Naive thymus-derived CD4-positive, alpha-beta T cell (primary cell): ENCODE measurements at regions not wholly inside any gene's neighbourhood (a gene's known extent, or its start where the extent isn't known, plus 50 kb on each side); places are given as distances from the start of the nearest gene placed in this dataset.

Source experiments
- ATAC-seq: fragments of 150-1000 bp; cut with Tn5 transposase; 2 replicates; pipeline ENCODE4 v1.10.0; 2021; ENCODE audit warnings: mild to moderate bottlenecking, moderate library complexity
- CTCF ChIA-PET: fragments of 350-600 bp; sonication (Branson Sonifier 250); formaldehyde crosslinking; loops from one replicate; lab custom pipeline; 2021; ENCODE audit warnings: antibody characterized with exemption; lab: Charles Lee
- POLR2A ChIA-PET: fragments of 350-600 bp; sonication (Branson Sonifier 250); formaldehyde crosslinking; loops from one replicate; lab custom pipeline; 2021; ENCODE audit warnings: antibody characterized with exemption, inconsistent platforms; lab: Charles Lee
- DNase-seq, 9 donors: peaks; one replicate each; pipeline versions ENCODE4 v3.0.0 to v3.0.0-alpha.2; 2020 to 2022; ENCODE audit warnings: mixed read lengths in 1 of 9
- H3K27ac ChIP-seq: one replicate; pipeline ENCODE4 v1.7.0; 2013; ENCODE audit warnings: mild to moderate bottlenecking, low read depth, low read length, moderate library complexity
- H3K27me3 ChIP-seq, 2 donors: one replicate each; pipeline ENCODE4 v1.7.0; 2013; ENCODE audit warnings: low read length in 2 of 2, mild to moderate bottlenecking in 2 of 2, moderate library complexity in 2 of 2; ENCODE audit not compliant: control insufficient read depth in 2 of 2, insufficient read depth in 2 of 2
- H3K36me3 ChIP-seq, 3 experiments: 1 replicate in 2 of 3; 2 replicates in 1 of 3; pipeline ENCODE4 v1.7.0; 2013; ENCODE audit warnings: low read length in 3 of 3, mild to moderate bottlenecking in 3 of 3, moderate library complexity in 1 of 3; ENCODE audit not compliant: insufficient read depth in 3 of 3, control insufficient read depth in 2 of 3
- H3K4me1 ChIP-seq, 2 donors: one replicate each; pipeline ENCODE4 v1.7.0; 2013; ENCODE audit warnings: low read length in 2 of 2, mild to moderate bottlenecking in 2 of 2, moderate library complexity in 1 of 2; ENCODE audit not compliant: control insufficient read depth in 2 of 2, insufficient read depth in 2 of 2
- H3K4me3 ChIP-seq: 2 replicates; pipeline ENCODE4 v1.7.0; 2013; ENCODE audit warnings: mild to moderate bottlenecking, low read length
- H3K9me3 ChIP-seq, 3 experiments: 1 replicate in 2 of 3; 2 replicates in 1 of 3; pipeline ENCODE4 v1.7.0; 2013; ENCODE audit warnings: low read length in 3 of 3; ENCODE audit not compliant: control insufficient read depth in 2 of 3
- H3K27ac Mint-ChIP-seq, 9 donors: one replicate each; pipeline ENCODE4 v1.8.0; 2020 to 2022; ENCODE audit warnings: mixed read lengths in 9 of 9, mild to moderate bottlenecking in 8 of 9, moderate library complexity in 5 of 9, inconsistent platforms in 2 of 9
- H3K27me3 Mint-ChIP-seq, 5 donors: one replicate each; pipeline ENCODE4 v1.8.0; 2021 to 2022; ENCODE audit warnings: mixed read lengths in 5 of 5, mild to moderate bottlenecking in 1 of 5
- H3K36me3 Mint-ChIP-seq, 5 donors: one replicate each; pipeline ENCODE4 v1.8.0; 2020 to 2022; ENCODE audit warnings: mixed read lengths in 5 of 5, mild to moderate bottlenecking in 3 of 5, inconsistent platforms in 1 of 5
- H3K4me1 Mint-ChIP-seq, 7 donors: one replicate each; pipeline ENCODE4 v1.8.0; 2020 to 2022; ENCODE audit warnings: mixed read lengths in 7 of 7, mild to moderate bottlenecking in 3 of 7, inconsistent platforms in 1 of 7
- H3K4me3 Mint-ChIP-seq, 10 donors: one replicate each; pipeline ENCODE4 v1.8.0; 2020 to 2022; ENCODE audit warnings: mild to moderate bottlenecking in 10 of 10, mixed read lengths in 10 of 10, moderate library complexity in 6 of 10, inconsistent platforms in 2 of 10
- H3K9me3 Mint-ChIP-seq, 11 donors: one replicate each; pipeline ENCODE4 v1.8.0; 2020 to 2022; ENCODE audit warnings: mixed read lengths in 11 of 11, mild to moderate bottlenecking in 4 of 11, inconsistent platforms in 1 of 11, moderate library complexity in 1 of 11
- intact Hi-C, 2 donors: fragments of 100-400 bp; cut with micrococcal nuclease; formaldehyde crosslinking; loops; one replicate each; pipeline ENCODE4 v1.15.1; 2023

DNA sequence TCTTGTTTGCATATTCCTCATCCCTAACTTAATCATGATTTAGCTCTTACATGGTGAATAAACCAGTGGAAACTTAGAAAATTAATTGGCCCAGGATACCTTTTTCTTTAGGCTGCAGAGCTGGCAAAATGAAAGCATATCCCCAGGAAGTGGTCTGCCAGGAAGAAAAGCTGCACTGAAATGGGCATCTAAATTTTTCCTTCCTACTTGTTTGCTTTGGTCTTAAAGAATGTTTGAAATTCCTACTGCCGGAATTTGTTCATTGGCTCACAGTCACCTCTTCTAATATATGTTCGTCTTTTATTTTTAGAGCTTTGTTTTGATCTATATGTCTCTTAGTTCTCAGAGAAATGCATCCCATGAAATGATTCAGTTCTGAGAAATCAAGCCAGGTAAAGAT lies 113.2 kb upstream of the ELL2 start:
- peaks cover 0 to 2% (median 0%) of the 10 kb centered on the region in 5 donors for H3K36me3 Mint-ChIP-seq
- Histone ChIP-seq H3K27me3 (no peaks in the 10 kb centered on the region), H3K36me3 (no peaks in the 10 kb centered on the region), H3K4me3 (no peak overlapping the region), H3K27ac (no peak overlapping the region), H3K4me1 (no peaks in the 10 kb centered on the region), H3K9me3 (no peaks in the 10 kb centered on the region)
- H3K27me3 Mint-ChIP-seq, result peaks cover 0 to 6% (median 4%) of the 10 kb centered on the region in 5 donors
- CTCF ChIA-PET, result no interaction called here
- H3K9me3 Mint-ChIP-seq, result no peaks in the 10 kb centered on the region
- peaks cover 0 to 18% (median 0%) of the 10 kb centered on the region in 7 donors for H3K4me1 Mint-ChIP-seq
- ATAC-seq (no peak), DNase-seq (no peak)
- intact Hi-C loops, result no loop called here
- POLR2A ChIA-PET, result interaction anchor here (0.6 kb wide), 1 partner anchor 24 kb away, joined by 4 read pairs; no protein-coding TSS in a partner anchor
- H3K4me3 Mint-ChIP-seq, result no peak overlapping the region
- no peak overlapping the region for H3K27ac Mint-ChIP-seq

- DNase-seq (no peak), ATAC-seq (no peak)
- peaks cover 0 to 18% (median 0%) of the 10 kb centered on the region in 7 donors for H3K4me1 Mint-ChIP-seq
- H3K36me3 Mint-ChIP-seq, result peaks cover 0 to 2% (median 0%) of the 10 kb centered on the region in 5 donors
- no peaks in the 10 kb centered on the region for H3K27me3 ChIP-seq
- CTCF ChIA-PET, result no interaction called here
- peaks cover 0 to 6% (median 4%) of the 10 kb centered on the region in 5 donors for H3K27me3 Mint-ChIP-seq
- H3K4me1 ChIP-seq, result no peaks in the 10 kb centered on the region
- no peak overlapping the region for H3K4me3 ChIP-seq
- no peaks in the 10 kb centered on the region for H3K36me3 ChIP-seq
- no peaks in the 10 kb centered on the region for H3K9me3 ChIP-seq
- intact Hi-C loops, result no loop called here
- no peak overlapping the region for H3K4me3 Mint-ChIP-seq
- POLR2A ChIA-PET, result no interaction called here
- no peak overlapping the region for H3K27ac ChIP-seq
- H3K9me3 Mint-ChIP-seq, result no peaks in the 10 kb centered on the region
- H3K27ac Mint-ChIP-seq, result no peak overlapping the region
Observed at GRCh38 chr5:96074460-96074859, 112.8 kb upstream of the ELL2 start.

DNA sequence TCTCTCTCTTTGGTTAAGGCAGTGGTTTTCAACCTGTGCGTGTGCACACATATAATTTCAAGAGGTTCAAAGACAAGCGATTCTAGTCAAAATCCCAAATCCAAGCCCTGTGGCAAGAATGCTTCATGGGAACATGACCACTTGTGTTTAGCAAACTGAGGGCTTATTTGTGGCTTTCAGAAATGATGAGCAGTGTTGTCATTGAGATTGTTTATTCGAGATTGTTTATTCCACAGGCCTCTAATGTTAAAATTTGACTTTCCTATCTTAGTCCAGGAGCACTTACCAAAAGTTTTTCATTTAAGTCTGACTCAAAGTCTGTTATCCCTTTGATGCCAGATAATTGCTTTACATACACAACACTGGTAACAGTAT lies 111.1 kb upstream of the ELL2 start:
- Histone ChIP-seq H3K4me3 (no peak overlapping the region), H3K36me3 (no peaks in the 10 kb centered on the region), H3K9me3 (no peaks in the 10 kb centered on the region), H3K27me3 (no peaks in the 10 kb centered on the region), H3K4me1 (no peaks in the 10 kb centered on the region), H3K27ac (no peak overlapping the region)
- ATAC-seq, result no peak
- H3K36me3 Mint-ChIP-seq, result no peaks in the 10 kb centered on the region
- H3K27ac Mint-ChIP-seq, result no peak overlapping the region
- H3K4me3 Mint-ChIP-seq, result no peak overlapping the region
- intact Hi-C loops, result no loop called here
- POLR2A ChIA-PET, result no interaction called here
- CTCF ChIA-PET, result no interaction called here
- no peaks in the 10 kb centered on the region for H3K9me3 Mint-ChIP-seq
- H3K27me3 Mint-ChIP-seq, result peaks cover 0 to 6% (median 4%) of the 10 kb centered on the region in 5 donors
- H3K4me1 Mint-ChIP-seq, result peaks cover 0 to 18% (median 0%) of the 10 kb centered on the region in 7 donors
- no peak for DNase-seq

DNA sequence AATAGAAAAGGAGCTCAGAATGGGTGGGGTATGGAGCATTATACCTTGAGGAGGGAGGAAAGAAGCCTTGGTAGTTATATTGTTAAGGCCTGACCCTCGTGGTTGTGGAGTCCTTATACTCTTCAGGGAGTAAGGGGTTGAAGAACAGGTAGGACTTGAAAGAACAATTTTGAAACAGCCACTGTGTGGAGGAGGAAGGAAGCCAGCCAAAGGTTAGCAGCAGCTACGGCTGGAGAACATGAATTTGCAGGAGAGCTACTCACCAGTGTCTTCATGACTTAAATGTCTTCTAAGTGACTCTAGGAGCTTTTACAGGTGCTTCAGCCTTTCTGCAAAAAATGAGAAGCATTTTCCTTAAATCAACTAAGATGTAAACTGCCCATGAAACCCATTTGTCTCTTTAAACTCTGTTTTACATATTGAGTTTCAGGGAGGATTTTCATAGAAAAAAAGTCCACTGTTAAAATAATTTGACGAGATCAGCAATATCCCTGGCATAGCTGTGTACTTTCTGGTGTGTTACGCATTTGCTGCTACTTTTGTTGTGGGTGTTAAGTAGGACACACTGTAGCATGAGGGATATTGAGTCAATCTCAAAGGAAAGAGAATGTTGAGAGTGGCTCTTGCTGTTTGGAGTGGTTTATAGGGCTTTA lies 110.6 kb upstream of the ELL2 start:
- Histone ChIP-seq H3K27ac (no peak overlapping the region), H3K9me3 (no peaks in the 10 kb centered on the region), H3K36me3 (no peaks in the 10 kb centered on the region), H3K27me3 (no peaks in the 10 kb centered on the region), H3K4me1 (no peaks in the 10 kb centered on the region), H3K4me3 (no peak overlapping the region)
- Mint-ChIP-seq H3K4me1 (peaks cover 0 to 22% (median 0%) of the 10 kb centered on the region in 7 donors), H3K4me3 (no peak overlapping the region), H3K9me3 (no peaks in the 10 kb centered on the region), H3K27me3 (peaks cover 0 to 5% (median 0%) of the 10 kb centered on the region in 5 donors), H3K27ac (no peak overlapping the region), H3K36me3 (no peaks in the 10 kb centered on the region)
- ATAC-seq (no peak), DNase-seq (no peak)
- POLR2A ChIA-PET, result no interaction called here
- CTCF ChIA-PET, result no interaction called here
- intact Hi-C loops, result no loop called here

DNA sequence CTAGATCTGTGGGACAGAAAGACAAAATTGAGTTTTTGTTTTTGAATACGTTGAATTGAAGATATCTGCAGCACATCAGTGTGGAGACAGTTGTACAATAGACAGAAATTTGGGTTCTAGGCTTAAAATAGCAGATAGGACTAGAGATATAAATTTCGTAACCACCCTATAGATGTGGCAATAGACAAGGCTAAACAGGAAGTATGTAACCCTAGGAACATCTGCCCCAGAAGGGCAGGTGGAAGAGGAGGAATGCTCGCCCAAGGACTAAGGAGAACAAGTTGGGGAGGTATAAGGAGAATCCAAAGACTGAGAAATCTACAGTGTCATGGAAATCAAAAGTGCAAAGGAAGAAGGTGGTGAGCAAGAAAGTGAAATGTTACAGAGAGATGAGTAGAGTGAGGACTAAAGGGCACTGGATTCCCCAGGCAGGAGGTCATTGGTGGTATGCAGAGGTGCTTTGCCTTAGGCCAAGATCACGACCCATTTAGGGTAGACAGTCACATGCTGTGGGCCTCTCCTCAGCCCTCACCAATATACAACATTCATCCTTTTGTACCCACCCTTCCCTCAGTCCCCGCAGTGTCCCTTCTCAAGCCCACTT lies 109.1 kb upstream of the ELL2 start:
- intact Hi-C loops, result no loop called here
- no peaks in the 10 kb centered on the region for H3K9me3 Mint-ChIP-seq
- ATAC-seq, result peak; percentile 52
- H3K4me3 ChIP-seq, result no peak overlapping the region
- H3K36me3 ChIP-seq, result no peaks in the 10 kb centered on the region
- H3K36me3 Mint-ChIP-seq, result no peaks in the 10 kb centered on the region
- CTCF ChIA-PET, result no interaction called here
- H3K4me1 ChIP-seq, result no peaks in the 10 kb centered on the region
- no peaks in the 10 kb centered on the region for H3K27me3 ChIP-seq
- H3K4me1 Mint-ChIP-seq, result peaks cover 0 to 27% (median 0%) of the 10 kb centered on the region in 7 donors
- no peak overlapping the region for H3K27ac Mint-ChIP-seq
- no peak overlapping the region for H3K27ac ChIP-seq
- peaks cover 0 to 3% (median 0%) of the 10 kb centered on the region in 5 donors for H3K27me3 Mint-ChIP-seq
- H3K4me3 Mint-ChIP-seq, result no peak overlapping the region
- H3K9me3 ChIP-seq, result no peaks in the 10 kb centered on the region
- POLR2A ChIA-PET, result no interaction called here
- DNase-seq, result no peak

GRCh38 chr5:96067894-96068614 lies 106.4 kb upstream of the ELL2 start:
- CTCF ChIA-PET, result no interaction called here
- Histone ChIP-seq H3K27me3 (no peaks in the 10 kb centered on the region), H3K36me3 (no peaks in the 10 kb centered on the region), H3K9me3 (no peaks in the 10 kb centered on the region), H3K27ac (no peak overlapping the region), H3K4me1 (no peaks in the 10 kb centered on the region), H3K4me3 (no peak overlapping the region)
- H3K36me3 Mint-ChIP-seq, result no peaks in the 10 kb centered on the region
- POLR2A ChIA-PET, result no interaction called here
- H3K4me1 Mint-ChIP-seq, result peaks cover 0 to 35% (median 0%) of the 10 kb centered on the region in 7 donors
- intact Hi-C loops, result no loop called here
- H3K27me3 Mint-ChIP-seq, result no peaks in the 10 kb centered on the region
- peak overlapping the region in 1 of 9 donors; percentile 89 for H3K27ac Mint-ChIP-seq
- DNase-seq, result peak in 1 of 9 donors; percentile 44
- no peaks in the 10 kb centered on the region for H3K9me3 Mint-ChIP-seq
- peak overlapping the region in 1 of 10 donors; percentile 37 for H3K4me3 Mint-ChIP-seq
- ATAC-seq, result no peak
